ENCODE measurements at regions not wholly inside any gene's neighbourhood (a gene's known extent, or its start where the extent isn't known, plus 50 kb on each side); places are given as distances from the start of the nearest gene placed in this dataset.
A peak's percentile ranks its signal among the peaks of the same experiment; 100 is the strongest.

DNA sequence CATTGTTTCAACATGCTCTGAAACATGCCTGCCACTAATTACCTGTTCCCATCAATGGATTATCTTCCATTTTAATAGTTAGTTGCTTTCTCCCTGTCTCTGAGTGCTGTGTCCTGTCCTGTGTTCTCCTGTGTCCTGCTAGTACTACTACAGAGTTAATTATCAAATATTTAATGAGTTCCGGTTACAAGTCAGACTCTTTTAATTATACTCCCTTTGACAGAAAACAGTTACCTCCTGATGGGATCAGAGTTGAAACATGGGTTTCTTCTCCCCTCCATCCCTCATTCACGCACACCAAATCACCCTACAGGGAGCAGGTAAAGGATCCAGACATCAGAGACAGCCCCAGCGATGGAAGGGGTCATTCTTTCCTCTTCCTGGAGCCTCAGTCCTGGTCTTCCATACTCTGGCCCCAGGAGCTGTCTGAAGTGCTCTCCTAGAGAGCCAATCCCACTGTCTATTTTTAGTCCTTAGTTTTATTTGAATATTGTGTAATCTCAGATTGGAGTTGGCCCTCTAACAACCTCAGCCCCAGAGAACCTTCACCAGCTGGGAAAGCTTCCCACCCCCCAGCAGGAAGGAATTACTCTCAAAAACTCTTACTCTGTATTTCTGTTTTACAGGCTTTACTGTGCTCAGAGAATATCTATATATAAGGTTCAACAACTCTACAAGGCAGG, 137.0 kb upstream of the C2CD4B start:
- Histone ChIP-seq H3K4me1 (peaks cover 15% of the 10 kb centered on the region), H3K36me3 (no peaks in the 10 kb centered on the region), H3K4me3 (no peak overlapping the region), H3K9me3 (replicated peaks) (no peaks in the 10 kb centered on the region), H3K27me3 (ENCODE audit: low read depth) (peaks cover 6% of the 10 kb centered on the region), H3K27ac (replicated peaks) (no peak overlapping the region)
- no peak for DNase-seq
- no peak for TF ChIP-seq CTCF (IDR thresholded peaks at IDR 0.05; ENCODE audit: borderline replicate concordance)
- intact Hi-C loops (cut with micrococcal nuclease) = loop anchor here (10.0 kb wide), 1 partner anchor 427 kb away; no protein-coding TSS in a partner anchor

GRCh38 chr15:62306851-62307504, 141.9 kb upstream of the C2CD4B start:
- no peaks in the 10 kb centered on the region for H3K27me3 ChIP-seq (ENCODE audit: low read depth)
- H3K4me3 ChIP-seq = no peak overlapping the region
- H3K36me3 ChIP-seq = no peaks in the 10 kb centered on the region
- peaks cover 10% of the 10 kb centered on the region for H3K9me3 ChIP-seq (replicated peaks)
- peaks cover 12% of the 10 kb centered on the region for H3K4me1 ChIP-seq
- intact Hi-C loops (cut with micrococcal nuclease) = loop anchor here (10.0 kb wide), 1 partner anchor 432 kb away; no protein-coding TSS in a partner anchor
- peak; percentile 32 for DNase-seq
- H3K27ac ChIP-seq (replicated peaks) = no peak overlapping the region
- peak; percentile 80 for TF ChIP-seq CTCF (IDR thresholded peaks at IDR 0.05; ENCODE audit: borderline replicate concordance)

DNA sequence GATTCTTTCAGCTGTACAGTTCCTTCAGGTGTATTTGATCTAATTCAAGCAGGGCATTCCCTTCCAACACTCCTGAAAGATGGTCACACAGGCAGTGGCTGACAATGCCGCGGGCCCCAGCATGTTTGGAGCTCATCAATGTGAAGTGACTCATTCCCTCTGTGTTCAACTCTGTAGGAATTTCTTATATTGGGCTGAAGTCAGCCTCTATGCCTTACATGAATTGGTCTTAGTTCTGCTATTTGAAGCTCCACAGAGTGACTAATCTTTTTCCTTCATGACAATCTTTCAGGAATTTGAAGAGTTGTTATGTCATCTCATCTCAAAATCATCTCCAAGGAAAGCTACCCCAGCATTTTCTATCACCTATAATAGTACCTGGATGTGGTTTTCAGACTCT, 142.5 kb upstream of the C2CD4B start:
- Histone ChIP-seq H3K36me3 (no peaks in the 10 kb centered on the region), H3K27me3 (ENCODE audit: low read depth) (no peaks in the 10 kb centered on the region), H3K9me3 (replicated peaks) (peaks cover 10% of the 10 kb centered on the region), H3K4me3 (no peak overlapping the region), H3K4me1 (peaks cover 6% of the 10 kb centered on the region), H3K27ac (replicated peaks) (no peak overlapping the region)
- DNase-seq = no peak
- intact Hi-C loops (cut with micrococcal nuclease) = loop anchor here (10.0 kb wide), 1 partner anchor 433 kb away; no protein-coding TSS in a partner anchor
- no peak for TF ChIP-seq CTCF (IDR thresholded peaks at IDR 0.05; ENCODE audit: borderline replicate concordance)

GRCh38 chr15:62316413-62317060, 151.5 kb upstream of the C2CD4B start:
- no peaks in the 10 kb centered on the region for H3K4me1 ChIP-seq
- H3K36me3 ChIP-seq = no peaks in the 10 kb centered on the region
- H3K27me3 ChIP-seq (ENCODE audit: low read depth) = no peaks in the 10 kb centered on the region
- no peak for TF ChIP-seq CTCF (IDR thresholded peaks at IDR 0.05; ENCODE audit: borderline replicate concordance)
- no peak overlapping the region for H3K27ac ChIP-seq (replicated peaks)
- no peak for DNase-seq
- peaks cover 4% of the 10 kb centered on the region for H3K9me3 ChIP-seq (replicated peaks)
- intact Hi-C loops (cut with micrococcal nuclease) = no loop called here
- H3K4me3 ChIP-seq = no peak overlapping the region

DNA sequence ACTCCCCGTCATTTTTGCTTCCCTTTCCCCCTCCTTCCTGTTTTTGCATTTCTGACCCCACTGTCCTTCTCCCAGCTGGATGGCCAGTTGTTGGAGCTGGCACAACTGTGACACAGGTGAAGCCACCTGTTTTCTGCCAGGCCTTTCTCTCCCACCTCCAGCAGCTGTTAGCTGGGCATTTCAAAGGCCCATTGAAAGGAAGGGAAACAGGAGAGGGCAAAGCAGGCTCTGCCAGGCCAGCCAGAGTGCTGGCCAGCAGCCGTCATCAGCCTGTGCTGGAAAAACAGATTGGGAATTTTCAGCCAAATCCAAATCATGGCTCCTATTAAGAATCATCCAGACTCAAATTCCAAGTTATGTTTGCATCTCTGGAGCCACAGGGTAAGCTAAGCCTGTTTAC, 155.2 kb upstream of the C2CD4B start:
- H3K9me3 ChIP-seq (replicated peaks) = no peaks in the 10 kb centered on the region
- no peaks in the 10 kb centered on the region for H3K36me3 ChIP-seq
- intact Hi-C loops (cut with micrococcal nuclease) = no loop called here
- no peak overlapping the region for H3K27ac ChIP-seq (replicated peaks)
- no peak for DNase-seq
- no peak overlapping the region for H3K4me3 ChIP-seq
- H3K4me1 ChIP-seq = no peaks in the 10 kb centered on the region
- H3K27me3 ChIP-seq (ENCODE audit: low read depth) = peaks cover 25% of the 10 kb centered on the region
- no peak for TF ChIP-seq CTCF (IDR thresholded peaks at IDR 0.05; ENCODE audit: borderline replicate concordance)
